ENCODE measurements at regions not wholly inside any gene's neighbourhood (a gene's known extent, or its start where the extent isn't known, plus 50 kb on each side); places are given as distances from the start of the nearest gene placed in this dataset.

DNA sequence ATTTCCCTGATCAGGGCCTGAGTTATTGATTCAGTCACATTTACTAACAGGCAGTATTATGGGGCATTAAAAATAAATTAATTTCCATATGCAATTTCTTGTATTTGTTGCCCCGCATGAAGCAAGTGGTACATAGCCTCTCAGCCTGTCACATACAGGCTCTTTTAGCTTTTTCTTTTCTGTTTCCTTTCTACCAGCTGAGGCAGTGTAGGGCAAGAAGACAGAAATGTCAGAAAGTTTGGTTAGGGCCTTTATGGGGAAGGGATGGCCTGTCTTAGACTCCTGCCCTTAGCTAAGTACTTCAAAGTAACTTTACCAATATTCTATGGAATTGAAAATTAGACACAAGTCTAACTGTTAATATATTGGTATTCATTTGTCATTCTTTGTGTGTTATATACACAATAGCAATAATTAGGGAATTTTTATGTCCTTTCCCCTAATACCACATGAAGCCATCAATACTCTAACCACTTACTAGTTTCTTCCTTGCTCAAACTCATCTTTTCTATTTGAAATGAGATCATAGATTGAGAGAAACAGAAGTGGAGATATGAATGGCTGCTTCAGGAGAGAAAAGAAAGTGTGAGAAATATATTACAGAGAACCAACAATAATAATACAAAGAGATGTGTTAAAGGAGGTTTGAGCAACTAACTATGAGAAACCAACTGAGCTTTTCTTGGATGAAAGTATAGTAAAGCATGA is 669.6 kb downstream of the PCDH17 start:
- no peak overlapping the region for H4K5ac ChIP-seq (ENCODE audit: insufficient read length, low read depth, low read length)
- no peaks in the 10 kb centered on the region for H3K4me1 Mint-ChIP-seq

More for the DNA sequence above, 669.6 kb downstream of the PCDH17 start:
- Mint-ChIP-seq H3K4me3 (no peak overlapping the region), H3K9me3 (no peaks in the 10 kb centered on the region), H3K27ac (no peak overlapping the region), H3K36me3 (ENCODE audit: insufficient read depth in 1 of 3, low read depth in 3 of 3) (no peaks in the 10 kb centered on the region), H3K27me3 (ENCODE audit: low read depth) (no peaks in the 10 kb centered on the region)
- Histone ChIP-seq H3K79me2 (ENCODE audit: insufficient read depth, low read length) (no peaks in the 10 kb centered on the region), H3K14ac (ENCODE audit: insufficient read depth, low read length) (no peak overlapping the region), H3K9ac (ENCODE audit: extremely low read depth, insufficient read length, low read length) (no peak overlapping the region), H3K9me3 (ENCODE audit: control insufficient read depth, low read depth, low read length) (no peaks in the 10 kb centered on the region), H3K23me2 (ENCODE audit: insufficient read length, low read depth, low read length, poor library complexity, severe bottlenecking) (no peaks in the 10 kb centered on the region), H2BK15ac (ENCODE audit: low read depth, low read length) (no peak overlapping the region), H3K4me1 (ENCODE audit: insufficient read depth, low read length) (no peaks in the 10 kb centered on the region), H3K4ac (ENCODE audit: low read depth, low read length) (no peak overlapping the region), H4K8ac (replicated peaks; ENCODE audit: insufficient read length, low read depth, low read length) (no peak overlapping the region), H3T11ph (ENCODE audit: low read length) (no peak overlapping the region), H3K23ac (ENCODE audit: insufficient read length, low read depth, low read length) (no peak overlapping the region), H3K56ac (ENCODE audit: insufficient read length, low read depth, low read length) (no peak overlapping the region), H3K27me3 (ENCODE audit: insufficient read depth, low read length) (no peaks in the 10 kb centered on the region), H2AK5ac (ENCODE audit: insufficient read length, low read length) (no peak overlapping the region), H2BK5ac (ENCODE audit: insufficient read length, low read length) (no peak overlapping the region), H4K91ac (ENCODE audit: insufficient read length, low read depth, low read length) (no peak overlapping the region), H3K27ac (ENCODE audit: insufficient read length, low read depth, low read length) (no peak overlapping the region), H3K4me2 (ENCODE audit: insufficient read depth, insufficient read length, low read length) (no peak overlapping the region), H4K20me1 (ENCODE audit: control insufficient read depth, insufficient read depth, insufficient read length) (no peaks in the 10 kb centered on the region), H3K79me1 (ENCODE audit: insufficient read depth, low read depth, low read length, poor library complexity, severe bottlenecking) (no peaks in the 10 kb centered on the region), H2BK120ac (ENCODE audit: low read depth, low read length, poor library complexity, severe bottlenecking) (no peak overlapping the region), H3K18ac (ENCODE audit: insufficient read length, low read depth, low read length) (no peak overlapping the region), H2AFZ (ENCODE audit: low read length) (no peak overlapping the region), H2BK12ac (ENCODE audit: insufficient read length, low read depth, low read length) (no peak overlapping the region), H2BK20ac (ENCODE audit: low read depth, low read length, poor library complexity, severe bottlenecking) (no peak overlapping the region)
- TF ChIP-seq, protein P1, sequence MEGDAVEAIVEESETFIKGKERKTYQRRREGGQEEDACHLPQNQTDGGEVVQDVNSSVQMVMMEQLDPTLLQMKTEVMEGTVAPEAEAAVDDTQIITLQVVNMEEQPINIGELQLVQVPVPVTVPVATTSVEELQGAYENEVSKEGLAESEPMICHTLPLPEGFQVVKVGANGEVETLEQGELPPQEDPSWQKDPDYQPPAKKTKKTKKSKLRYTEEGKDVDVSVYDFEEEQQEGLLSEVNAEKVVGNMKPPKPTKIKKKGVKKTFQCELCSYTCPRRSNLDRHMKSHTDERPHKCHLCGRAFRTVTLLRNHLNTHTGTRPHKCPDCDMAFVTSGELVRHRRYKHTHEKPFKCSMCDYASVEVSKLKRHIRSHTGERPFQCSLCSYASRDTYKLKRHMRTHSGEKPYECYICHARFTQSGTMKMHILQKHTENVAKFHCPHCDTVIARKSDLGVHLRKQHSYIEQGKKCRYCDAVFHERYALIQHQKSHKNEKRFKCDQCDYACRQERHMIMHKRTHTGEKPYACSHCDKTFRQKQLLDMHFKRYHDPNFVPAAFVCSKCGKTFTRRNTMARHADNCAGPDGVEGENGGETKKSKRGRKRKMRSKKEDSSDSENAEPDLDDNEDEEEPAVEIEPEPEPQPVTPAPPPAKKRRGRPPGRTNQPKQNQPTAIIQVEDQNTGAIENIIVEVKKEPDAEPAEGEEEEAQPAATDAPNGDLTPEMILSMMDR (conservative IDR thresholded peaks at IDR 0.05): peak; percentile 29; the same call in 2 of the 3 replicates
- WGBS (ENCODE audit: extremely low coverage, insufficient read length, low lambda C conversion rate): no CpG with 5 or more reads among the region's 1 CpG
- no peak for DNase-seq
